ENCODE measurements at regions not wholly inside any gene's neighbourhood (a gene's known extent, or its start where the extent isn't known, plus 50 kb on each side); places are given as distances from the start of the nearest gene placed in this dataset.

- TF ChIP-seq HMGA1 (CRISPR knock-in tag; conservative IDR thresholded peaks at IDR 0.05) (no peak), HES4 (CRISPR knock-in tag; IDR thresholded peaks at IDR 0.05; ENCODE audit: borderline replicate concordance) (no peak), ZFP36 (IDR thresholded peaks at IDR 0.05; ENCODE audit: borderline replicate concordance, low read depth, low read length, partially characterized antibody) (no peak), ZNF766 (CRISPR knock-in tag; IDR thresholded peaks at IDR 0.05; ENCODE audit: borderline replicate concordance) (peak; percentile 89; the same call in 1 of the 2 replicates), POLR2A (IDR thresholded peaks at IDR 0.05; ENCODE audit: insufficient read depth in 1 of 2, low read depth in 2 of 2, low read length in 2 of 2) (peak; percentile 51 to 88; a peak in 3 of 4 replicates), ZFP91 (CRISPR knock-in tag; IDR thresholded peaks at IDR 0.05; ENCODE audit: borderline replicate concordance) (0 out of 2 replicates have a peak, but pooled peaks have one; percentile 47), ATF7-NPFF (CRISPR knock-in tag; IDR thresholded peaks at IDR 0.05; ENCODE audit: low read depth) (no peak), PITX1 (CRISPR knock-in tag; IDR thresholded peaks at IDR 0.05) (peak; percentile 41; the same call in 1 of the 2 replicates), ZNF24 (IDR thresholded peaks at IDR 0.05) (no peak), ETS1 (CRISPR knock-in tag; IDR thresholded peaks at IDR 0.05) (no peak), ZNF276 (CRISPR knock-in tag; IDR thresholded peaks at IDR 0.05; ENCODE audit: low read depth) (no peak), ZNF501 (CRISPR knock-in tag; IDR thresholded peaks at IDR 0.05) (peak; percentile 74), SAP130 (CRISPR knock-in tag; IDR thresholded peaks at IDR 0.05; ENCODE audit: low read depth) (peak; percentile 70), NR2F6 (IDR thresholded peaks at IDR 0.05) (0 out of 2 replicates have a peak, but pooled peaks have one; percentile 3), NR2F6 (CRISPR knock-in tag; IDR thresholded peaks at IDR 0.05) (no peak), ATAD3A (CRISPR knock-in tag; IDR thresholded peaks at IDR 0.05) (no peak), ZSCAN22 (CRISPR knock-in tag; IDR thresholded peaks at IDR 0.05) (no peak)
- TF ChIP-seq, protein P1, sequence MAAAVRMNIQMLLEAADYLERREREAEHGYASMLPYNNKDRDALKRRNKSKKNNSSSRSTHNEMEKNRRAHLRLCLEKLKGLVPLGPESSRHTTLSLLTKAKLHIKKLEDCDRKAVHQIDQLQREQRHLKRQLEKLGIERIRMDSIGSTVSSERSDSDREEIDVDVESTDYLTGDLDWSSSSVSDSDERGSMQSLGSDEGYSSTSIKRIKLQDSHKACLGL (CRISPR knock-in tag; IDR thresholded peaks at IDR 0.05), result 0 out of 2 replicates have a peak, but pooled peaks have one; percentile 13
- TF ChIP-seq, protein P2, sequence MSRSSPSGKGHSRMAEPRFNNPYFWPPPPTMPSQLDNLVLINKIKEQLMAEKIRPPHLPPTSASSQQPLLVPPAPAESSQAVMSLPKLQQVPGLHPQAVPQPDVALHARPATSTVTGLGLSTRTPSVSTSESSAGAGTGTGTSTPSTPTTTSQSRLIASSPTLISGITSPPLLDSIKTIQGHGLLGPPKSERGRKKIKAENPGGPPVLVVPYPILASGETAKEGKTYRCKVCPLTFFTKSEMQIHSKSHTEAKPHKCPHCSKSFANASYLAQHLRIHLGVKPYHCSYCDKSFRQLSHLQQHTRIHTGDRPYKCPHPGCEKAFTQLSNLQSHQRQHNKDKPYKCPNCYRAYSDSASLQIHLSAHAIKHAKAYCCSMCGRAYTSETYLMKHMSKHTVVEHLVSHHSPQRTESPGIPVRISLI (CRISPR knock-in tag; IDR thresholded peaks at IDR 0.05; ENCODE audit: borderline replicate concordance), result no peak
- TF ChIP-seq, protein P3, sequence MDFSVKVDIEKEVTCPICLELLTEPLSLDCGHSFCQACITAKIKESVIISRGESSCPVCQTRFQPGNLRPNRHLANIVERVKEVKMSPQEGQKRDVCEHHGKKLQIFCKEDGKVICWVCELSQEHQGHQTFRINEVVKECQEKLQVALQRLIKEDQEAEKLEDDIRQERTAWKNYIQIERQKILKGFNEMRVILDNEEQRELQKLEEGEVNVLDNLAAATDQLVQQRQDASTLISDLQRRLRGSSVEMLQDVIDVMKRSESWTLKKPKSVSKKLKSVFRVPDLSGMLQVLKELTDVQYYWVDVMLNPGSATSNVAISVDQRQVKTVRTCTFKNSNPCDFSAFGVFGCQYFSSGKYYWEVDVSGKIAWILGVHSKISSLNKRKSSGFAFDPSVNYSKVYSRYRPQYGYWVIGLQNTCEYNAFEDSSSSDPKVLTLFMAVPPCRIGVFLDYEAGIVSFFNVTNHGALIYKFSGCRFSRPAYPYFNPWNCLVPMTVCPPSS (IDR thresholded peaks at IDR 0.05), result no peak
- TF ChIP-seq, protein P4, sequence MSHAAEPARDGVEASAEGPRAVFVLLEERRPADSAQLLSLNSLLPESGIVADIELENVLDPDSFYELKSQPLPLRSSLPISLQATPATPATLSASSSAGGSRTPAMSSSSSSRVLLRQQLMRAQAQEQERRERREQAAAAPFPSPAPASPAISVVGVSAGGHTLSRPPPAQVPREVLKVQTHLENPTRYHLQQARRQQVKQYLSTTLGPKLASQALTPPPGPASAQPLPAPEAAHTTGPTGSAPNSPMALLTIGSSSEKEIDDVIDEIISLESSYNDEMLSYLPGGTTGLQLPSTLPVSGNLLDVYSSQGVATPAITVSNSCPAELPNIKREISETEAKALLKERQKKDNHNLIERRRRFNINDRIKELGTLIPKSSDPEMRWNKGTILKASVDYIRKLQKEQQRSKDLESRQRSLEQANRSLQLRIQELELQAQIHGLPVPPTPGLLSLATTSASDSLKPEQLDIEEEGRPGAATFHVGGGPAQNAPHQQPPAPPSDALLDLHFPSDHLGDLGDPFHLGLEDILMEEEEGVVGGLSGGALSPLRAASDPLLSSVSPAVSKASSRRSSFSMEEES (CRISPR knock-in tag; IDR thresholded peaks at IDR 0.05), result no peak
Observed at GRCh38 chr6:27836783-27837624, 75.2 kb downstream of the OR2B2 start (continued).

Data from HepG2 (cell line).